Uterus (tissue), 2 donors: ENCODE measurements at regions not wholly inside any gene's neighbourhood (a gene's known extent, or its start where the extent isn't known, plus 50 kb on each side); places are given as distances from the start of the nearest gene placed in this dataset.

Experiments
- CTCF ChIP-seq, 4 experiments: fragments of 200-600 bp in 2 of 4; fragments of 450-650 bp in 2 of 4; sonication (generic) in 2 of 4; IDR thresholded peaks; one replicate each; pipeline ENCODE4 v1.5.1; 2016 to 2019; ENCODE audit warnings: antibody characterized with exemption in 4 of 4, mild to moderate bottlenecking in 2 of 4, moderate library complexity in 1 of 4
- POLR2A ChIP-seq, 2 donors: fragments of 450-650 bp; IDR thresholded peaks; one replicate each; pipeline ENCODE4 v1.6.1; 2016; ENCODE audit warnings: antibody characterized with exemption in 2 of 2, mild to moderate bottlenecking in 1 of 2, moderate library complexity in 1 of 2

GRCh38 chr13:39897636-39898035, 242.2 kb downstream of the COG6 start:
- TF ChIP-seq POLR2A (IDR thresholded peaks at IDR 0.05) (no peak), CTCF (IDR thresholded peaks at IDR 0.05) (no peak)
